SK-N-MC (cell line): ENCODE measurements at regions not wholly inside any gene's neighbourhood (a gene's known extent, or its start where the extent isn't known, plus 50 kb on each side); places are given as distances from the start of the nearest gene placed in this dataset.

ENCODE experiments used
- EZH2 ChIP-seq: fragments of 200-600 bp; sonication (generic); IDR thresholded peaks from one replicate; pipeline ENCODE4 v1.6.1; 2017; ENCODE audit warnings: antibody characterized with exemption
- POLR2AphosphoS5 ChIP-seq: IDR thresholded peaks from 2 replicates; pipeline ENCODE4 v1.6.1; 2012; ENCODE audit warnings: mild to moderate bottlenecking, low read depth, low read length, borderline replicate concordance

- TF ChIP-seq POLR2AphosphoS5 (no peak), EZH2 (no peak)
Observed at GRCh38 chr5:3321119-3321760, 274.4 kb upstream of the IRX1 start.
